DOHH2 (cell line): ENCODE measurements at regions not wholly inside any gene's neighbourhood (a gene's known extent, or its start where the extent isn't known, plus 50 kb on each side); places are given as distances from the start of the nearest gene placed in this dataset.

Experiments used
- H3F3A ChIP-seq: fragments of 200-600 bp; sonication (generic), shearing (Covaris generic); 2 replicates; pipeline ENCODE4 v1.6.0; 2016; ENCODE audit warnings: antibody characterized with exemption, mild to moderate bottlenecking; ENCODE audit not compliant: control insufficient read depth, insufficient read depth
- H3K27ac ChIP-seq: fragments of 200-600 bp; sonication (generic); 2 replicates; pipeline ENCODE4 v1.5.1; 2014; ENCODE audit warnings: low read depth, mild to moderate bottlenecking, low read length, moderate library complexity
- H3K27me3 ChIP-seq: fragments of 200-600 bp; sonication (generic); 2 replicates; pipeline ENCODE4 v1.6.1; 2014; ENCODE audit warnings: mild to moderate bottlenecking, low read length, mixed read lengths; ENCODE audit not compliant: control insufficient read depth
- H3K36me3 ChIP-seq: fragments of 200-600 bp; sonication (generic); 2 replicates; pipeline ENCODE4 v1.6.1; 2014; ENCODE audit warnings: mild to moderate bottlenecking, low read length, moderate library complexity, mixed read lengths; ENCODE audit not compliant: control insufficient read depth
- H3K4me1 ChIP-seq: fragments of 200-600 bp; sonication (generic); 2 replicates; pipeline ENCODE4 v1.6.1; 2014; ENCODE audit warnings: mild to moderate bottlenecking, low read length, mixed read lengths; ENCODE audit not compliant: control insufficient read depth
- H3K4me2 ChIP-seq: fragments of 200-600 bp; sonication (generic); 2 replicates; pipeline ENCODE4 v1.6.0; 2014; ENCODE audit warnings: mild to moderate bottlenecking, low read length, moderate library complexity
- H3K4me3 ChIP-seq: fragments of 200-600 bp; sonication (generic); 2 replicates; pipeline ENCODE4 v1.5.1; 2014; ENCODE audit warnings: mild to moderate bottlenecking, low read length, mixed read lengths
- H3K79me2 ChIP-seq: fragments of 200-600 bp; sonication (generic); 2 replicates; pipeline ENCODE4 v1.6.1; 2014; ENCODE audit warnings: mild to moderate bottlenecking, low read length, mixed read lengths; ENCODE audit not compliant: control insufficient read depth
- H3K9me2 ChIP-seq: fragments of 200-600 bp; sonication (generic); replicated peaks from 2 replicates; pipeline ENCODE4 v1.6.1; 2014; ENCODE audit warnings: mild to moderate bottlenecking, low read length, mixed read lengths; ENCODE audit not compliant: control insufficient read depth
- H3K9me3 ChIP-seq: fragments of 200-600 bp; sonication (generic); 2 replicates; pipeline ENCODE4 v1.6.1; 2014; ENCODE audit warnings: antibody characterized with exemption, low read length, mixed read lengths; ENCODE audit not compliant: control insufficient read depth, insufficient read depth
- H4K20me1 ChIP-seq: fragments of 200-600 bp; sonication (generic); 2 replicates; pipeline ENCODE4 v1.6.0; 2014; ENCODE audit warnings: low read depth, mild to moderate bottlenecking, antibody characterized with exemption, low read length, moderate library complexity; ENCODE audit not compliant: control insufficient read depth, insufficient read depth
- CTCF ChIP-seq: fragments of 200-600 bp; sonication (generic); IDR thresholded peaks from one replicate; pipeline ENCODE4 v1.5.1; 2014; ENCODE audit warnings: antibody characterized with exemption, mild to moderate bottlenecking, low read depth, low read length; ENCODE audit not compliant: poor library complexity, severe bottlenecking
- EZH2phosphoT487 ChIP-seq: fragments of 200-600 bp; sonication (generic); IDR thresholded peaks from 2 replicates; pipeline ENCODE4 v1.6.1; 2017; ENCODE audit warnings: borderline replicate concordance, mild to moderate bottlenecking, antibody characterized with exemption, low read length, moderate library complexity, mixed read lengths

- Histone ChIP-seq H3K4me1 (peaks cover 11% of the 10 kb centered on the region), H3K4me2 (no peak overlapping the region)
Observed at GRCh38 chr5:159702826-159703225, 213.5 kb upstream of the ADRA1B start.

GRCh38 chr5:159704160-159704559 is 212.1 kb upstream of the ADRA1B start:
- H3K9me3 ChIP-seq: peaks cover 7% of the 10 kb centered on the region
- no peaks in the 10 kb centered on the region for H4K20me1 ChIP-seq
- H3K79me2 ChIP-seq: no peaks in the 10 kb centered on the region
- H3K9me2 ChIP-seq: no peaks in the 10 kb centered on the region
- peaks cover 3% of the 10 kb centered on the region; the same call in 1 of the 2 replicates for H3K27me3 ChIP-seq
- no peak overlapping the region for H3K4me3 ChIP-seq
- no peak for TF ChIP-seq EZH2phosphoT487
- TF ChIP-seq CTCF: no peak
- H3K27ac ChIP-seq: no peak overlapping the region
- no peak overlapping the region for H3K4me2 ChIP-seq
- H3K4me1 ChIP-seq: no peaks in the 10 kb centered on the region; the same call in 1 of the 2 replicates
- H3K36me3 ChIP-seq: no peaks in the 10 kb centered on the region
- no peaks in the 10 kb centered on the region for H3F3A ChIP-seq

More at GRCh38 chr5:159702826-159703225, 213.5 kb upstream of the ADRA1B start:
- H3K4me3 ChIP-seq: no peak overlapping the region
- H3K27ac ChIP-seq: no peak overlapping the region
- H3K79me2 ChIP-seq: no peaks in the 10 kb centered on the region
- no peak for TF ChIP-seq CTCF
- TF ChIP-seq EZH2phosphoT487: no peak
- H3K27me3 ChIP-seq: peaks cover 3% of the 10 kb centered on the region; the same call in 1 of the 2 replicates
- H3F3A ChIP-seq: no peaks in the 10 kb centered on the region
- no peaks in the 10 kb centered on the region for H3K36me3 ChIP-seq
- H3K9me2 ChIP-seq: no peaks in the 10 kb centered on the region
- no peaks in the 10 kb centered on the region for H4K20me1 ChIP-seq
- peaks cover 4% of the 10 kb centered on the region; the same call in 1 of the 2 replicates for H3K9me3 ChIP-seq

GRCh38 chr5:159705948-159706347 is 210.3 kb upstream of the ADRA1B start:
- no peak overlapping the region for H3K4me2 ChIP-seq
- no peaks in the 10 kb centered on the region for H4K20me1 ChIP-seq
- no peaks in the 10 kb centered on the region for H3F3A ChIP-seq
- no peaks in the 10 kb centered on the region for H3K4me1 ChIP-seq
- no peak overlapping the region for H3K4me3 ChIP-seq
- peaks cover 7% of the 10 kb centered on the region for H3K9me3 ChIP-seq
- no peak overlapping the region for H3K27ac ChIP-seq
- H3K27me3 ChIP-seq: peaks cover 3% of the 10 kb centered on the region; the same call in 1 of the 2 replicates
- no peaks in the 10 kb centered on the region for H3K79me2 ChIP-seq
- no peak for TF ChIP-seq CTCF
- no peak for TF ChIP-seq EZH2phosphoT487
- H3K36me3 ChIP-seq: no peaks in the 10 kb centered on the region
- H3K9me2 ChIP-seq: no peaks in the 10 kb centered on the region
